Smooth muscle cell (in vitro differentiated cells): ENCODE measurements at regions not wholly inside any gene's neighbourhood (a gene's known extent, or its start where the extent isn't known, plus 50 kb on each side); places are given as distances from the start of the nearest gene placed in this dataset.

Source experiments
- DNase-seq: peaks from one replicate; lab custom pipeline; 2025; ENCODE audit not compliant: unreplicated experiment; lab: John Stamatoyannopoulos, UW
- H2AFZ ChIP-seq: fragments of 200-600 bp; sonication (generic); 2 replicates; pipeline ENCODE4 v1.6.0; 2016; ENCODE audit warnings: antibody characterized with exemption, low read depth, mild to moderate bottlenecking
- H3F3A ChIP-seq: fragments of 200-600 bp; sonication (generic); 2 replicates; pipeline ENCODE4 v1.6.0; 2017; ENCODE audit warnings: antibody characterized with exemption, low read depth
- H3K27ac ChIP-seq: fragments of 200-600 bp; sonication (generic); 2 replicates; pipeline ENCODE4 v1.5.1; 2016; ENCODE audit warnings: low read depth, mild to moderate bottlenecking
- H3K27me3 ChIP-seq: fragments of 200-600 bp; sonication (generic); 2 replicates; pipeline ENCODE4 v1.6.1; 2016; ENCODE audit warnings: low read depth, mild to moderate bottlenecking
- H3K36me3 ChIP-seq: fragments of 200-600 bp; sonication (generic); 2 replicates; pipeline ENCODE4 v1.5.1; 2016; ENCODE audit warnings: low read depth
- H3K4me1 ChIP-seq: fragments of 200-600 bp; sonication (generic); 2 replicates; pipeline ENCODE4 v1.5.1; 2016; ENCODE audit warnings: low read depth
- H3K4me2 ChIP-seq: fragments of 200-600 bp; sonication (generic); 2 replicates; pipeline ENCODE4 v1.6.0; 2016; ENCODE audit warnings: mild to moderate bottlenecking
- H3K4me3 ChIP-seq: fragments of 200-600 bp; sonication (generic); 2 replicates; pipeline ENCODE4 v1.5.1; 2016; ENCODE audit warnings: mild to moderate bottlenecking
- H3K79me2 ChIP-seq: fragments of 200-600 bp; sonication (generic); 2 replicates; pipeline ENCODE4 v1.6.0; 2016; ENCODE audit warnings: low read depth, mild to moderate bottlenecking
- H3K9ac ChIP-seq: fragments of 200-600 bp; sonication (generic); 2 replicates; pipeline ENCODE4 v1.6.0; 2016; ENCODE audit warnings: low read depth
- H3K9me3 ChIP-seq: fragments of 200-600 bp; sonication (generic); replicated peaks from 2 replicates; pipeline ENCODE4 v1.5.1; 2016; ENCODE audit warnings: low read depth
- H4K20me1 ChIP-seq: fragments of 200-600 bp; sonication (generic); 2 replicates; pipeline ENCODE4 v1.6.0; 2016; ENCODE audit warnings: low read depth
- CTCF ChIP-seq: fragments of 200-600 bp; sonication (generic); IDR thresholded peaks from 2 replicates; pipeline ENCODE4 v1.5.1; 2017; ENCODE audit warnings: borderline replicate concordance, mild to moderate bottlenecking, antibody characterized with exemption; ENCODE audit not compliant: insufficient read depth, poor library complexity, severe bottlenecking
- whole genome bisulfite sequencing: methylation state at CpG from one replicate; pipeline ENCODE4 v1.1.7; 2016; ENCODE audit warnings: low lambda C conversion rate; 5-methylcytosine and 5-hydroxymethylcytosine counted together

- Histone ChIP-seq H3K79me2 (no peaks in the 10 kb centered on the region), H3K4me3 (no peak overlapping the region), H3F3A (peaks cover 25% of the 10 kb centered on the region), H3K4me1 (peaks cover 22% of the 10 kb centered on the region), H3K4me2 (peak overlapping the region; percentile 39), H3K27me3 (no peaks in the 10 kb centered on the region), H3K9ac (no peak overlapping the region), H3K36me3 (no peaks in the 10 kb centered on the region), H2AFZ (no peak overlapping the region), H3K9me3 (no peaks in the 10 kb centered on the region), H3K27ac (peak overlapping the region; percentile 91), H4K20me1 (no peaks in the 10 kb centered on the region)
- no peak for DNase-seq
- WGBS = 43% methylated on average over 6 of the region's 6 CpGs
- no peak for TF ChIP-seq CTCF
Measured at GRCh38 chr4:128570387-128570975, 239.0 kb upstream of the JADE1 start.

GRCh38 chr4:128566693-128567092 is 242.8 kb upstream of the JADE1 start:
- H3K4me1 ChIP-seq = peaks cover 1% of the 10 kb centered on the region
- H3F3A ChIP-seq = peaks cover 32% of the 10 kb centered on the region
- H3K27ac ChIP-seq = no peak overlapping the region
- H3K27me3 ChIP-seq = no peaks in the 10 kb centered on the region
- no peaks in the 10 kb centered on the region for H4K20me1 ChIP-seq
- H3K79me2 ChIP-seq = no peaks in the 10 kb centered on the region
- no peaks in the 10 kb centered on the region for H3K36me3 ChIP-seq
- TF ChIP-seq CTCF = no peak
- H2AFZ ChIP-seq = no peak overlapping the region
- H3K9ac ChIP-seq = no peak overlapping the region
- WGBS = 89% methylated on average over 2 of the region's 2 CpGs
- no peaks in the 10 kb centered on the region for H3K9me3 ChIP-seq
- DNase-seq = no peak
- no peak overlapping the region for H3K4me2 ChIP-seq
- H3K4me3 ChIP-seq = no peak overlapping the region

- no peaks in the 10 kb centered on the region for H3K27me3 ChIP-seq
- no peaks in the 10 kb centered on the region for H3K79me2 ChIP-seq
- H3K4me3 ChIP-seq = no peak overlapping the region
- no peak for DNase-seq
- no peaks in the 10 kb centered on the region for H3K36me3 ChIP-seq
- H3K9ac ChIP-seq = no peak overlapping the region
- H3K9me3 ChIP-seq = no peaks in the 10 kb centered on the region
- no peak overlapping the region for H3K4me2 ChIP-seq
- H3K4me1 ChIP-seq = peaks cover 5% of the 10 kb centered on the region
- peaks cover 22% of the 10 kb centered on the region for H3F3A ChIP-seq
- H3K27ac ChIP-seq = no peak overlapping the region
- no peak overlapping the region for H2AFZ ChIP-seq
- 61% methylated on average over 4 of the region's 4 CpGs for WGBS
- peak; percentile 40 for TF ChIP-seq CTCF
- H4K20me1 ChIP-seq = no peaks in the 10 kb centered on the region
Measured at GRCh38 chr4:128565565-128566186, 243.8 kb upstream of the JADE1 start.

- no peaks in the 10 kb centered on the region for H3K36me3 ChIP-seq
- no peak overlapping the region for H3K4me2 ChIP-seq
- no peaks in the 10 kb centered on the region for H3K27me3 ChIP-seq
- peaks cover 22% of the 10 kb centered on the region for H3F3A ChIP-seq
- TF ChIP-seq CTCF = no peak
- no peak for DNase-seq
- H2AFZ ChIP-seq = peak overlapping the region; percentile 80
- H3K9me3 ChIP-seq = no peaks in the 10 kb centered on the region
- no peak overlapping the region for H3K4me3 ChIP-seq
- H3K27ac ChIP-seq = no peak overlapping the region
- H3K4me1 ChIP-seq = peaks cover 5% of the 10 kb centered on the region
- 71% methylated on average over 2 of the region's 2 CpGs for WGBS
- no peak overlapping the region for H3K9ac ChIP-seq
- H3K79me2 ChIP-seq = no peaks in the 10 kb centered on the region
- no peaks in the 10 kb centered on the region for H4K20me1 ChIP-seq
Measured at GRCh38 chr4:128565054-128565453, 244.4 kb upstream of the JADE1 start.
